Chondrocyte (in vitro differentiated cells): ENCODE measurements at regions not wholly inside any gene's neighbourhood (a gene's known extent, or its start where the extent isn't known, plus 50 kb on each side); places are given as distances from the start of the nearest gene placed in this dataset.

Experiments used
- DNase-seq: peaks from one replicate; pipeline ENCODE4 v3.0.0; 2021; ENCODE audit warnings: mixed read lengths, low spot score
- H3K27ac Mint-ChIP-seq: one replicate; pipeline ENCODE4 v1.8.0; 2021; ENCODE audit warnings: mild to moderate bottlenecking, moderate library complexity, mixed read lengths; ENCODE audit not compliant: unreplicated experiment
- H3K27me3 Mint-ChIP-seq: 2 replicates; pipeline ENCODE4 v1.8.0; 2021; ENCODE audit warnings: low read depth, mixed read lengths
- H3K36me3 Mint-ChIP-seq: 2 replicates; pipeline ENCODE4 v1.8.0; 2021; ENCODE audit warnings: low read depth, mixed read lengths
- H3K4me1 Mint-ChIP-seq: 2 replicates; pipeline ENCODE4 v1.8.0; 2021; ENCODE audit warnings: low read depth, mild to moderate bottlenecking, mixed read lengths
- H3K4me3 Mint-ChIP-seq: one replicate; pipeline ENCODE4 v1.8.0; 2021; ENCODE audit warnings: mild to moderate bottlenecking, moderate library complexity, mixed read lengths; ENCODE audit not compliant: unreplicated experiment
- H3K9me3 Mint-ChIP-seq: 2 replicates; pipeline ENCODE4 v1.8.0; 2021; ENCODE audit warnings: low read depth, mixed read lengths
- CTCF ChIP-seq: fragments of 200-600 bp; sonication (generic); IDR thresholded peaks from 2 replicates; pipeline ENCODE4 v1.5.0; 2021; ENCODE audit warnings: antibody characterized with exemption, mild to moderate bottlenecking, moderate library complexity

- H3K27me3 Mint-ChIP-seq: no peaks in the 10 kb centered on the region
- peaks cover 34% of the 10 kb centered on the region for H3K4me1 Mint-ChIP-seq
Observed at GRCh38 chr1:222910699-222911098, 95.9 kb downstream of the DISP1 start.

GRCh38 chr1:222911866-222912265, 97.0 kb downstream of the DISP1 start:
- Mint-ChIP-seq H3K9me3 (peaks cover 2% of the 10 kb centered on the region), H3K27ac (no peak overlapping the region), H3K36me3 (no peaks in the 10 kb centered on the region), H3K4me3 (no peak overlapping the region), H3K27me3 (no peaks in the 10 kb centered on the region), H3K4me1 (peaks cover 34% of the 10 kb centered on the region)
- no peak for DNase-seq
- no peak for TF ChIP-seq CTCF

More at GRCh38 chr1:222910699-222911098, 95.9 kb downstream of the DISP1 start:
- no peaks in the 10 kb centered on the region for H3K36me3 Mint-ChIP-seq
- H3K27ac Mint-ChIP-seq: no peak overlapping the region
- no peaks in the 10 kb centered on the region for H3K9me3 Mint-ChIP-seq
- TF ChIP-seq CTCF: no peak
- H3K4me3 Mint-ChIP-seq: no peak overlapping the region
- no peak for DNase-seq

GRCh38 chr1:222912730-222913129, 97.9 kb downstream of the DISP1 start:
- H3K27me3 Mint-ChIP-seq: no peaks in the 10 kb centered on the region
- H3K9me3 Mint-ChIP-seq: peaks cover 10% of the 10 kb centered on the region
- H3K27ac Mint-ChIP-seq: no peak overlapping the region
- no peak for TF ChIP-seq CTCF
- H3K4me1 Mint-ChIP-seq: peaks cover 34% of the 10 kb centered on the region
- no peak overlapping the region for H3K4me3 Mint-ChIP-seq
- no peak for DNase-seq
- peaks cover 4% of the 10 kb centered on the region for H3K36me3 Mint-ChIP-seq

- peaks cover 12% of the 10 kb centered on the region for H3K9me3 Mint-ChIP-seq
- TF ChIP-seq CTCF: no peak
- no peak for DNase-seq
- peaks cover 34% of the 10 kb centered on the region for H3K4me1 Mint-ChIP-seq
- no peak overlapping the region for H3K4me3 Mint-ChIP-seq
- peaks cover 4% of the 10 kb centered on the region for H3K36me3 Mint-ChIP-seq
- no peaks in the 10 kb centered on the region for H3K27me3 Mint-ChIP-seq
- H3K27ac Mint-ChIP-seq: no peak overlapping the region
Observed at GRCh38 chr1:222914861-222915632, 100.2 kb downstream of the DISP1 start.

- Mint-ChIP-seq H3K36me3 (peaks cover 4% of the 10 kb centered on the region), H3K27me3 (no peaks in the 10 kb centered on the region), H3K4me1 (peaks cover 35% of the 10 kb centered on the region), H3K4me3 (no peak overlapping the region), H3K27ac (no peak overlapping the region), H3K9me3 (peaks cover 12% of the 10 kb centered on the region)
- no peak for TF ChIP-seq CTCF
- no peak for DNase-seq
Observed at GRCh38 chr1:222916100-222916499, 101.3 kb downstream of the DISP1 start.
